Heart right ventricle (tissue), 16 donors: ENCODE measurements at regions not wholly inside any gene's neighbourhood (a gene's known extent, or its start where the extent isn't known, plus 50 kb on each side); places are given as distances from the start of the nearest gene placed in this dataset.

Experiments used
- ATAC-seq, 8 donors: fragments of 200-7000 bp; cut with Tn5 transposase; one replicate each; pipeline ENCODE4 v1.9.1; 2020; ENCODE audit warnings: mild to moderate bottlenecking in 8 of 8, moderate library complexity in 8 of 8, moderate number of reproducible peaks in 1 of 8
- DNase-seq, 2 donors: peaks; one replicate each; pipeline ENCODE4 v3.0.0-alpha.2; 2020
- H3K27ac ChIP-seq, 10 donors: fragments of 200-600 bp; sonication (generic) in 2 of 10; one replicate each; pipeline versions ENCODE4 v1.5.0 to v1.8.0; 2020 to 2022; ENCODE audit warnings: mild to moderate bottlenecking in 3 of 10
- H3K27me3 ChIP-seq, 7 donors: fragments of 200-600 bp; one replicate each; pipeline ENCODE4 v1.8.0; 2021 to 2022; ENCODE audit warnings: mild to moderate bottlenecking in 2 of 7
- H3K36me3 ChIP-seq, 9 donors: fragments of 200-600 bp; sonication (generic) in 1 of 9; one replicate each; pipeline versions ENCODE4 v1.5.0 to v1.8.0; 2020 to 2022; ENCODE audit warnings: mild to moderate bottlenecking in 2 of 9
- H3K4me1 ChIP-seq, 9 donors: fragments of 200-600 bp; sonication (generic) in 1 of 9; one replicate each; pipeline versions ENCODE4 v1.5.0 to v1.8.0; 2020 to 2022; ENCODE audit warnings: mild to moderate bottlenecking in 4 of 9
- H3K4me3 ChIP-seq, 10 donors: fragments of 200-600 bp; sonication (generic) in 2 of 10; one replicate each; pipeline versions ENCODE4 v1.5.0 to v1.8.0; 2020 to 2022; ENCODE audit warnings: mild to moderate bottlenecking in 7 of 10, moderate library complexity in 2 of 10
- H3K9me3 ChIP-seq, 11 donors: fragments of 200-600 bp in 10 of 11; sonication (generic) in 2 of 11; one replicate each; pipeline versions ENCODE4 v1.5.0 to v1.8.0; 2013 to 2022; ENCODE audit warnings: mild to moderate bottlenecking in 2 of 11, control low read depth in 1 of 11, moderate library complexity in 1 of 11
- CTCF ChIP-seq, 9 donors: fragments of 200-600 bp; sonication (generic) in 2 of 9; IDR thresholded peaks; one replicate each; pipeline versions ENCODE4 v1.5.0 to v1.8.0; 2021 to 2022; ENCODE audit warnings: antibody characterized with exemption in 9 of 9, mild to moderate bottlenecking in 5 of 9, moderate library complexity in 1 of 9
- WGBS, 2 donors: extraction: QIAGEN DNeasy Blood & Tissue Kit; methylation state at CpG; one replicate each; pipeline ENCODE4 v1.1.7; 2013; ENCODE audit warnings: inconsistent platforms in 1 of 2; 5-methylcytosine and 5-hydroxymethylcytosine counted together
- intact Hi-C, 10 donors: fragments of 100-400 bp; cut with DNase I; formaldehyde crosslinking; loops; one replicate each; pipeline versions ENCODE4 v1.11.1 to v1.14.2; 2022
- donor health status: Arrhythmogenic right ventricular cardiomyopathy.
- donor health status: ischemic (EF 13 %, LVEDD 7.1; RV severe dilation, severe dysfunction).
- donor health status: healthy with polysubstance abuse.
- donor health status: DM: no; HTN: yes; CAD: no.
- donor health status: DM: no; HTN: no; CAD: no.
- donor health status: ischemic (EF 25% LVEDD 6.9; RV normal size, moderate dysfunction).
- donor health status: ischemic (EF 25% LVEDD 5.7; RV mildly dilated, moderate dysfunction).
- donor health status: healthy.
- donor health status: DM: yes; HTN: yes; CAD: no.
- donor health status: Ischemic cardiomyopathy.
- donor health status: ischemic (EF 35%, LVEDD 5.7; RV mildly dilated, moderate dysfunction).
- donor health status: nonischemic (EF 11% LVEDD 7.7; RV severe dilation, severe dysfunction).
- donor health status: DM: yes; HTN: yes; CAD: no.
- donor health status: PGD.
- donor health status: ischemic (EF 29% LVEDD 5.4; RV normal size, mild dysfunction).
- donor health status: nonischemic (EF 23%, LVEDD 6.1; RV moderate dilation, normal function).

GRCh38 chr13:56893843-56894242 lies 246.9 kb upstream of the PRR20A start:
- WGBS, 2 donors, result 83 to 86% methylated on average over 3 of the region's 3 CpGs
- Histone ChIP-seq H3K27ac (no peak overlapping the region), H3K27me3 (no peaks in the 10 kb centered on the region), H3K4me1 (no peaks in the 10 kb centered on the region), H3K9me3 (peaks cover 0 to 8% (median 0%) of the 10 kb centered on the region in 11 donors), H3K4me3 (no peak overlapping the region), H3K36me3 (no peaks in the 10 kb centered on the region)
- ATAC-seq (no peak), DNase-seq (no peak)
- intact Hi-C loops, result no loop called here
- TF ChIP-seq CTCF (IDR thresholded peaks at IDR 0.05), result no peak

- no peak for DNase-seq
- ATAC-seq, result no peak
Measured at GRCh38 chr13:56900549-56901279, 240.0 kb upstream of the PRR20A start.

GRCh38 chr13:56902276-56902675 lies 238.4 kb upstream of the PRR20A start:
- no peaks in the 10 kb centered on the region for H3K4me1 ChIP-seq
- no peaks in the 10 kb centered on the region for H3K36me3 ChIP-seq
- 91 to 95% methylated on average over 9 of the region's 9 CpGs for WGBS, 2 donors
- DNase-seq (no peak), ATAC-seq (no peak)
- peaks cover 0 to 27% (median 0%) of the 10 kb centered on the region in 11 donors for H3K9me3 ChIP-seq
- no peak for TF ChIP-seq CTCF (IDR thresholded peaks at IDR 0.05)
- no peak overlapping the region for H3K4me3 ChIP-seq
- no peak overlapping the region for H3K27ac ChIP-seq
- no peaks in the 10 kb centered on the region for H3K27me3 ChIP-seq
- intact Hi-C loops, result no loop called here

More at GRCh38 chr13:56900549-56901279, 240.0 kb upstream of the PRR20A start:
- no peak overlapping the region for H3K4me3 ChIP-seq
- no peaks in the 10 kb centered on the region for H3K36me3 ChIP-seq
- TF ChIP-seq CTCF (IDR thresholded peaks at IDR 0.05), result no peak
- no peaks in the 10 kb centered on the region for H3K4me1 ChIP-seq
- H3K27me3 ChIP-seq, result no peaks in the 10 kb centered on the region
- peaks cover 0 to 27% (median 0%) of the 10 kb centered on the region in 11 donors for H3K9me3 ChIP-seq
- H3K27ac ChIP-seq, result no peak overlapping the region
- 93 to 94% methylated on average over 25 to 30 of the region's 30 CpGs for WGBS, 2 donors
- intact Hi-C loops, result no loop called here

GRCh38 chr13:56903710-56904282 lies 236.9 kb upstream of the PRR20A start:
- no peak for TF ChIP-seq CTCF (IDR thresholded peaks at IDR 0.05)
- no peak overlapping the region for H3K4me3 ChIP-seq
- H3K27me3 ChIP-seq, result no peaks in the 10 kb centered on the region
- no peak for ATAC-seq
- intact Hi-C loops, result loop anchor here in 1 of 10 donors (2.0 kb wide), 1 partner anchor 35 kb away; no protein-coding TSS in a partner anchor
- H3K4me1 ChIP-seq, result no peaks in the 10 kb centered on the region
- 74% methylated on average over 3 of the region's 3 CpGs for WGBS, 2 donors
- peaks cover 0 to 27% (median 0%) of the 10 kb centered on the region in 11 donors for H3K9me3 ChIP-seq
- H3K27ac ChIP-seq, result no peak overlapping the region
- no peak for DNase-seq
- H3K36me3 ChIP-seq, result no peaks in the 10 kb centered on the region
